MM.1S (cell line): ENCODE measurements at regions not wholly inside any gene's neighbourhood (a gene's known extent, or its start where the extent isn't known, plus 50 kb on each side); places are given as distances from the start of the nearest gene placed in this dataset.

Source experiments
- DNase-seq: peaks from one replicate; pipeline ENCODE4 v3.0.0-alpha.2; 2015
- H2AFZ ChIP-seq: fragments of 300-600 bp; sonication (generic); 2 replicates; pipeline ENCODE4 v1.6.0; 2016; ENCODE audit warnings: antibody characterized with exemption, low read length
- H3F3A ChIP-seq: fragments of 300-600 bp; sonication (generic); 2 replicates; pipeline ENCODE4 v1.6.1; 2016; ENCODE audit warnings: mild to moderate bottlenecking, antibody characterized with exemption, low read length, moderate library complexity, mixed read lengths; ENCODE audit not compliant: insufficient read depth
- H3K27ac ChIP-seq: fragments of 300-600 bp; sonication (generic); 2 replicates; pipeline ENCODE4 v1.5.1; 2016; ENCODE audit warnings: mild to moderate bottlenecking, low read length
- H3K27me3 ChIP-seq: fragments of 300-600 bp; sonication (generic); replicated peaks from 2 replicates; pipeline ENCODE4 v1.6.0; 2016; ENCODE audit warnings: low read length; ENCODE audit not compliant: insufficient read depth
- H3K36me3 ChIP-seq: fragments of 300-600 bp; sonication (generic); replicated peaks from 2 replicates; pipeline ENCODE4 v1.6.1; 2016; ENCODE audit warnings: mild to moderate bottlenecking, low read length, mixed read lengths; ENCODE audit not compliant: insufficient read depth
- H3K4me1 ChIP-seq: fragments of 300-600 bp; sonication (generic); 2 replicates; pipeline ENCODE4 v1.6.1; 2016; ENCODE audit warnings: low read length, mixed read lengths
- H3K4me2 ChIP-seq: fragments of 300-600 bp; sonication (generic); 2 replicates; pipeline ENCODE4 v1.6.0; 2016; ENCODE audit warnings: low read depth, low read length
- H3K4me3 ChIP-seq: fragments of 300-600 bp; sonication (generic); 2 replicates; pipeline ENCODE4 v1.5.1; 2016; ENCODE audit warnings: low read length, mixed read lengths
- H3K79me2 ChIP-seq: fragments of 300-600 bp; sonication (generic); 2 replicates; pipeline ENCODE4 v1.6.1; 2016; ENCODE audit warnings: mixed run types, low read length, mixed read lengths
- H3K9ac ChIP-seq: fragments of 300-600 bp; sonication (generic); 2 replicates; pipeline ENCODE4 v1.6.1; 2016; ENCODE audit warnings: low read length, mixed read lengths
- H3K9me2 ChIP-seq: fragments of 300-600 bp; sonication (generic); replicated peaks from 2 replicates; pipeline ENCODE4 v1.6.1; 2016; ENCODE audit warnings: mild to moderate bottlenecking, low read length, mixed read lengths; ENCODE audit not compliant: insufficient read depth
- H3K9me3 ChIP-seq: fragments of 300-600 bp; sonication (generic); replicated peaks from 2 replicates; pipeline ENCODE4 v1.6.1; 2016; ENCODE audit warnings: mild to moderate bottlenecking, low read length, mixed read lengths; ENCODE audit not compliant: insufficient read depth
- H4K20me1 ChIP-seq: fragments of 300-600 bp; sonication (generic); 2 replicates; pipeline ENCODE4 v1.6.1; 2016; ENCODE audit warnings: mild to moderate bottlenecking, low read length, moderate library complexity, mixed read lengths; ENCODE audit not compliant: insufficient read depth
- EZH2 ChIP-seq: fragments of 300-600 bp; sonication (generic); optimal IDR thresholded peaks from 2 replicates; pipeline ENCODE3; 2017; ENCODE audit warnings: low read depth, mild to moderate bottlenecking, antibody characterized with exemption, low read length, mixed read lengths
- EZH2phosphoT487 ChIP-seq: fragments of 300-600 bp; sonication (generic); IDR thresholded peaks from 2 replicates; pipeline ENCODE4 v1.6.1; 2018; ENCODE audit warnings: antibody characterized with exemption, low read length
- TF ChIP-seq, protein P1 (sequence below): fragments of 300-600 bp; sonication (generic); IDR thresholded peaks from 2 replicates; pipeline ENCODE4 v1.5.1; 2016; ENCODE audit warnings: antibody characterized with exemption, low read length, mixed read lengths

DNA sequence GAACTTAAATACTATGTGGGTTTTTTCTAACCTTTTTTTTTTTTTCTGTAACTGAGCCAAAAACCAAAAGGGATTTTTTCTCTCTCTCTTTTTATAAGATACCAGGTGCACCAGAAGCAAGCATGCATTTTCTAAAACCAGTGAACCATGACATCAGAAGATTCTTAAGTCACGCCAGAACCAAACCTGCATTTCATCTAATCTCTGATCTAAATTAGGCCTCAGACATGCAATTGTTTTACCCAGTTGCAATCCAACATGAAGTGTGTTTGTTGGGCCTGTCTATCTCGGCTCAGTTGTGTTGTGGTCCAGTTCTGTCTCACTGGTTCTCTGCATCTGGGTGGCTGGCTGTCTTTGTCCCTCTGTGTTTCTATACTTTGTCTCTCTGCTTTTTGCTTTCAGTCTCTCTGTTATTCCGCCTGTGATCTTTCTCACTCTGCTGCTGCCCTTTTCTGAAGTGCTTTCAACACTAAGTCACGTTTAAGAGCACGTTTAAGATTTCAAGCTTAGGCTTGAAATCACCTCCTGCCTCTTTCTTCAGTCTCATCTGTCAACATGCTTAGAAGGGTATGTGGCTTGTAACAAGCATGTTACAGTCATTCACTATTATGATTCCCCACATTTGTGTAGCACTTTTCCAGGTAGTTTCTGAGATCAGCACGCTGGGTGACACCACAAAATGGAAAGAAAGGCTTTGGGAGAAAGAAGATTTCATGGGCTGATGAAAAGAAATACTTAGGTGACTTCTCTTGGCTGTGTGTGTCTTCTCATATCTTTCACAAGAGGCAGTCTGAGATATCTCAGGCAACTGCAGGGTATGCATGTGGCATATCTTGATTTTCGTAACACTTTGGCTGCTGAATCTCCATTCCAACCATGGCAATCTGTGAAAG, 488.9 kb downstream of the SHISA9 start:
- Histone ChIP-seq H3K36me3 (no peaks in the 10 kb centered on the region), H3F3A (no peaks in the 10 kb centered on the region), H3K4me1 (no peaks in the 10 kb centered on the region), H3K79me2 (no peaks in the 10 kb centered on the region), H3K4me3 (no peak overlapping the region), H2AFZ (no peak overlapping the region), H3K27ac (no peak overlapping the region), H3K9ac (no peak overlapping the region), H3K9me3 (no peaks in the 10 kb centered on the region), H3K4me2 (no peak overlapping the region), H3K27me3 (no peaks in the 10 kb centered on the region), H3K9me2 (no peaks in the 10 kb centered on the region), H4K20me1 (no peaks in the 10 kb centered on the region)
- TF ChIP-seq EZH2phosphoT487 (no peak), EZH2 (no peak)
- TF ChIP-seq, protein P1, sequence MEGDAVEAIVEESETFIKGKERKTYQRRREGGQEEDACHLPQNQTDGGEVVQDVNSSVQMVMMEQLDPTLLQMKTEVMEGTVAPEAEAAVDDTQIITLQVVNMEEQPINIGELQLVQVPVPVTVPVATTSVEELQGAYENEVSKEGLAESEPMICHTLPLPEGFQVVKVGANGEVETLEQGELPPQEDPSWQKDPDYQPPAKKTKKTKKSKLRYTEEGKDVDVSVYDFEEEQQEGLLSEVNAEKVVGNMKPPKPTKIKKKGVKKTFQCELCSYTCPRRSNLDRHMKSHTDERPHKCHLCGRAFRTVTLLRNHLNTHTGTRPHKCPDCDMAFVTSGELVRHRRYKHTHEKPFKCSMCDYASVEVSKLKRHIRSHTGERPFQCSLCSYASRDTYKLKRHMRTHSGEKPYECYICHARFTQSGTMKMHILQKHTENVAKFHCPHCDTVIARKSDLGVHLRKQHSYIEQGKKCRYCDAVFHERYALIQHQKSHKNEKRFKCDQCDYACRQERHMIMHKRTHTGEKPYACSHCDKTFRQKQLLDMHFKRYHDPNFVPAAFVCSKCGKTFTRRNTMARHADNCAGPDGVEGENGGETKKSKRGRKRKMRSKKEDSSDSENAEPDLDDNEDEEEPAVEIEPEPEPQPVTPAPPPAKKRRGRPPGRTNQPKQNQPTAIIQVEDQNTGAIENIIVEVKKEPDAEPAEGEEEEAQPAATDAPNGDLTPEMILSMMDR = no peak
- no peak for DNase-seq

- Histone ChIP-seq H3K9ac (no peak overlapping the region), H3K4me1 (no peaks in the 10 kb centered on the region), H3K27me3 (no peaks in the 10 kb centered on the region), H3K4me3 (no peak overlapping the region), H2AFZ (no peak overlapping the region), H3K9me2 (no peaks in the 10 kb centered on the region), H3K36me3 (no peaks in the 10 kb centered on the region), H4K20me1 (no peaks in the 10 kb centered on the region), H3K79me2 (no peaks in the 10 kb centered on the region), H3K27ac (no peak overlapping the region), H3K9me3 (no peaks in the 10 kb centered on the region), H3F3A (no peaks in the 10 kb centered on the region), H3K4me2 (no peak overlapping the region)
- DNase-seq = no peak
- TF ChIP-seq EZH2 (no peak), EZH2phosphoT487 (no peak)
- TF ChIP-seq, protein P1 = no peak
These were observed 489.5 kb downstream of the SHISA9 start for GRCh38 chr16:13390986-13391305.

DNA sequence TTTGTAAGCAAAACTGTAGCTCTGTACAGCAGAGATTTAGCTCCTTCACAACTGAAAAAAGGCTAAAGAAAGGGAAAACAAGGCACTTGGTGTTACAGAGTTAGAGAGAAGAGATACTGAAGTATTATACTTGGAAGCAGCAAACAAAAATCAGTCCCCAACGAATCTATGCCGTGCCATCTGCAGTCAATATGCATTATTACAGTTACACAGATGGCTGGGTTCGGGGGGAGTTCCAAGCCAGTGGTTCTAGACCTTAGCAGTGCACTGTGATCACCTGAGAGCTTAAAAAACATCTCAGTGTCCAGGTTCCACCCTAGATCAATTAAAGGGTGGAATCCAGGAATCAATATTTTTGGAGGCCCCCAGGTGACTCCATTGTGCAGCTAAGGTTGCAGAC, 489.9 kb downstream of the SHISA9 start:
- Histone ChIP-seq H3K9me2 (no peaks in the 10 kb centered on the region), H3K9me3 (no peaks in the 10 kb centered on the region), H3F3A (no peaks in the 10 kb centered on the region), H3K36me3 (no peaks in the 10 kb centered on the region), H3K9ac (no peak overlapping the region), H3K4me3 (no peak overlapping the region), H3K27me3 (no peaks in the 10 kb centered on the region), H3K4me1 (no peaks in the 10 kb centered on the region), H4K20me1 (no peaks in the 10 kb centered on the region), H2AFZ (no peak overlapping the region), H3K79me2 (no peaks in the 10 kb centered on the region), H3K27ac (no peak overlapping the region), H3K4me2 (no peak overlapping the region)
- TF ChIP-seq EZH2 (no peak), EZH2phosphoT487 (no peak)
- TF ChIP-seq, protein P1 = no peak
- DNase-seq = no peak
